ENCODE measurements at regions not wholly inside any gene's neighbourhood (a gene's known extent, or its start where the extent isn't known, plus 50 kb on each side); places are given as distances from the start of the nearest gene placed in this dataset.

DNA sequence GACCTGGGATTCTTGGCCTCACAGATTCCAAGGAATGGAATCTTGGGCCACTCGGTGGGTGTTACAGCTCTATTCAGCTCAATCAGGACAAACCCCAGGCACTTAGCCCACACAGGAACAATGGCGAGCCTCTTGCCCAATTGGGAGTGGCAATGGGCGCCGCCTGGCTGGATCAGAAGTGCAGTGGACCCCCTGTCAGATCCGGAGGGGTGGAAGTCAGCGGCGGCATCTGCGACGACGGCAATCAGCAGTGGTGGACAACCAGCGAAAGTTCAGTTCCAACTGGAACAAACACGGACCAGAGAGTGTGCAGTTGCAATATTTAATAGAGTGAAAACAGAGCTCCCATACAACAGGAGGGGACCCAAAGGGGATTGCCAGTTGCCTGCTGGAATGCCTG is 378.3 kb downstream of the CDH9 start (continued):
- TF ChIP-seq MTA3 (IDR thresholded peaks at IDR 0.05; ENCODE audit: borderline replicate concordance, low read length), result no peak

DNA sequence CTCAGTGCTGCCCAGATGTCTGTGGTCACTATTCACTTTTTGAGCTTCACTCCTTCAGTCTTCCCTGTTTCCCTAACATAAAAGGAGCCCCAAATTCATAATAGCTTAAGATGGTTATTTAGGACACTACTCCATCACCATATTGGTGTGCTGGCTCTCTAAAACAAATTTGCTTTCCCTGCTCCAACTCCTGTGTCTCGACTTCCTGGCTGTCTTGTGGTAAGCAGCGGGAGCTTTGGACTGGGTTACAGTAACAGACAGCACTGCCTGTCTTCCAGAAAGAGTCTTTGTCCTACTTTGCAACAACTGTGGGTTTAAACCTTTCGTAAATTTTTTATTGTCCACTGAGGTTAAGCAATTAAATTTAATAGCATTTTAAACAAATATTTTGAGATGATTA is 389.4 kb downstream of the CDH9 start:
- in situ Hi-C loops (cut with MboI) (no loop called here), intact Hi-C loops (cut with micrococcal nuclease; ENCODE audit: unreplicated experiment) (no loop called here)
- no peak overlapping the region for H3K27ac ChIP-seq (ENCODE audit: control insufficient read depth, insufficient read depth)
- H3K36me3 ChIP-seq (ENCODE audit: control insufficient read depth in 2 of 2, insufficient read depth in 2 of 2, low read length in 1 of 2), result no peaks in the 10 kb centered on the region
- H3K27me3 ChIP-seq (replicated peaks in 1 of 2; ENCODE audit: control insufficient read depth in 2 of 2, insufficient read depth in 2 of 2, low read length in 1 of 2), result no peaks in the 10 kb centered on the region
- CTCF ChIA-PET, result interaction anchor here (0.8 to 1.2 kb wide), 2 partner anchors 12 to 52 kb away, joined by 5 read pairs; no protein-coding TSS in a partner anchor
- no peaks in the 10 kb centered on the region for H4K20me1 ChIP-seq (ENCODE audit: control insufficient read depth, insufficient read depth)
- BruUV-seq (replicated peaks), result no TSS peak
- ATAC-seq (no peak), DNase-seq (ENCODE audit: low read depth, low spot score) (no peak), FAIRE-seq (no peak)
- WGBS (ENCODE audit: insufficient coverage, insufficient replicate concordance, low lambda C conversion rate, missing lambda C conversion rate), result 0% methylated on average over 3 of the region's 3 CpGs
- SMC1A ChIA-PET (ENCODE audit: uncharacterized antibody, unreplicated experiment), result interaction anchor here (0.6 to 1.4 kb wide), 9 partner anchors 7 to 52 kb away, joined by 3 to 5 read pairs (median 3); no protein-coding TSS in a partner anchor
- POLR2A ChIA-PET, result no interaction called here
- no peak overlapping the region for H3K4me3 ChIP-seq
- no peaks in the 10 kb centered on the region for H3K9me3 ChIP-seq (replicated peaks; ENCODE audit: control insufficient read depth, insufficient read depth, low read length)
- RAD21 ChIA-PET (ENCODE audit: unreplicated experiment), result no interaction called here
- no peak overlapping the region for H3K4me2 ChIP-seq (ENCODE audit: control insufficient read depth, insufficient read depth)
- H3K4me1 ChIP-seq (ENCODE audit: control insufficient read depth, insufficient read depth, low read length), result no peaks in the 10 kb centered on the region
- H3K79me2 ChIP-seq (ENCODE audit: control insufficient read depth, insufficient read depth, low read length), result no peaks in the 10 kb centered on the region
- H3K9ac ChIP-seq (ENCODE audit: control insufficient read depth, insufficient read depth, low read length), result no peak overlapping the region
- no peak overlapping the region for H2AFZ ChIP-seq (ENCODE audit: control insufficient read depth, low read depth, low read length)
- TF ChIP-seq PAX5 (IDR thresholded peaks at IDR 0.05; ENCODE audit: borderline replicate concordance, low read depth, low read length) (no peak), ATF7 (IDR thresholded peaks at IDR 0.05; ENCODE audit: low read depth) (no peak), POLR2AphosphoS5 (IDR thresholded peaks at IDR 0.05; ENCODE audit: low read length) (no peak), ZZZ3 (IDR thresholded peaks at IDR 0.05; ENCODE audit: control insufficient read depth, insufficient read length, low read depth) (no peak), RAD51 (IDR thresholded peaks at IDR 0.05) (no peak), IKZF1 (conservative IDR thresholded peaks at IDR 0.05) (no peak)
- TF ChIP-seq, protein P1, sequence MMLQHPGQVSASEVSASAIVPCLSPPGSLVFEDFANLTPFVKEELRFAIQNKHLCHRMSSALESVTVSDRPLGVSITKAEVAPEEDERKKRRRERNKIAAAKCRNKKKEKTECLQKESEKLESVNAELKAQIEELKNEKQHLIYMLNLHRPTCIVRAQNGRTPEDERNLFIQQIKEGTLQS (IDR thresholded peaks at IDR 0.05; ENCODE audit: borderline replicate concordance, extremely low read depth, low read depth, low read length), result no peak
- TF ChIP-seq, protein P2, sequence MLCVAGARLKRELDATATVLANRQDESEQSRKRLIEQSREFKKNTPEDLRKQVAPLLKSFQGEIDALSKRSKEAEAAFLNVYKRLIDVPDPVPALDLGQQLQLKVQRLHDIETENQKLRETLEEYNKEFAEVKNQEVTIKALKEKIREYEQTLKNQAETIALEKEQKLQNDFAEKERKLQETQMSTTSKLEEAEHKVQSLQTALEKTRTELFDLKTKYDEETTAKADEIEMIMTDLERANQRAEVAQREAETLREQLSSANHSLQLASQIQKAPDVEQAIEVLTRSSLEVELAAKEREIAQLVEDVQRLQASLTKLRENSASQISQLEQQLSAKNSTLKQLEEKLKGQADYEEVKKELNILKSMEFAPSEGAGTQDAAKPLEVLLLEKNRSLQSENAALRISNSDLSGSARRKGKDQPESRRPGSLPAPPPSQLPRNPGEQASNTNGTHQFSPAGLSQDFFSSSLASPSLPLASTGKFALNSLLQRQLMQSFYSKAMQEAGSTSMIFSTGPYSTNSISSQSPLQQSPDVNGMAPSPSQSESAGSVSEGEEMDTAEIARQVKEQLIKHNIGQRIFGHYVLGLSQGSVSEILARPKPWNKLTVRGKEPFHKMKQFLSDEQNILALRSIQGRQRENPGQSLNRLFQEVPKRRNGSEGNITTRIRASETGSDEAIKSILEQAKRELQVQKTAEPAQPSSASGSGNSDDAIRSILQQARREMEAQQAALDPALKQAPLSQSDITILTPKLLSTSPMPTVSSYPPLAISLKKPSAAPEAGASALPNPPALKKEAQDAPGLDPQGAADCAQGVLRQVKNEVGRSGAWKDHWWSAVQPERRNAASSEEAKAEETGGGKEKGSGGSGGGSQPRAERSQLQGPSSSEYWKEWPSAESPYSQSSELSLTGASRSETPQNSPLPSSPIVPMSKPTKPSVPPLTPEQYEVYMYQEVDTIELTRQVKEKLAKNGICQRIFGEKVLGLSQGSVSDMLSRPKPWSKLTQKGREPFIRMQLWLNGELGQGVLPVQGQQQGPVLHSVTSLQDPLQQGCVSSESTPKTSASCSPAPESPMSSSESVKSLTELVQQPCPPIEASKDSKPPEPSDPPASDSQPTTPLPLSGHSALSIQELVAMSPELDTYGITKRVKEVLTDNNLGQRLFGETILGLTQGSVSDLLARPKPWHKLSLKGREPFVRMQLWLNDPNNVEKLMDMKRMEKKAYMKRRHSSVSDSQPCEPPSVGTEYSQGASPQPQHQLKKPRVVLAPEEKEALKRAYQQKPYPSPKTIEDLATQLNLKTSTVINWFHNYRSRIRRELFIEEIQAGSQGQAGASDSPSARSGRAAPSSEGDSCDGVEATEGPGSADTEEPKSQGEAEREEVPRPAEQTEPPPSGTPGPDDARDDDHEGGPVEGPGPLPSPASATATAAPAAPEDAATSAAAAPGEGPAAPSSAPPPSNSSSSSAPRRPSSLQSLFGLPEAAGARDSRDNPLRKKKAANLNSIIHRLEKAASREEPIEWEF (IDR thresholded peaks at IDR 0.05; ENCODE audit: insufficient replicate concordance, low read depth, low read length), result no peak
- TF ChIP-seq, protein P3, sequence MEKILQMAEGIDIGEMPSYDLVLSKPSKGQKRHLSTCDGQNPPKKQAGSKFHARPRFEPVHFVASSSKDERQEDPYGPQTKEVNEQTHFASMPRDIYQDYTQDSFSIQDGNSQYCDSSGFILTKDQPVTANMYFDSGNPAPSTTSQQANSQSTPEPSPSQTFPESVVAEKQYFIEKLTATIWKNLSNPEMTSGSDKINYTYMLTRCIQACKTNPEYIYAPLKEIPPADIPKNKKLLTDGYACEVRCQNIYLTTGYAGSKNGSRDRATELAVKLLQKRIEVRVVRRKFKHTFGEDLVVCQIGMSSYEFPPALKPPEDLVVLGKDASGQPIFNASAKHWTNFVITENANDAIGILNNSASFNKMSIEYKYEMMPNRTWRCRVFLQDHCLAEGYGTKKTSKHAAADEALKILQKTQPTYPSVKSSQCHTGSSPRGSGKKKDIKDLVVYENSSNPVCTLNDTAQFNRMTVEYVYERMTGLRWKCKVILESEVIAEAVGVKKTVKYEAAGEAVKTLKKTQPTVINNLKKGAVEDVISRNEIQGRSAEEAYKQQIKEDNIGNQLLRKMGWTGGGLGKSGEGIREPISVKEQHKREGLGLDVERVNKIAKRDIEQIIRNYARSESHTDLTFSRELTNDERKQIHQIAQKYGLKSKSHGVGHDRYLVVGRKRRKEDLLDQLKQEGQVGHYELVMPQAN (conservative IDR thresholded peaks at IDR 0.05), result no peak
- TF ChIP-seq, protein P4, sequence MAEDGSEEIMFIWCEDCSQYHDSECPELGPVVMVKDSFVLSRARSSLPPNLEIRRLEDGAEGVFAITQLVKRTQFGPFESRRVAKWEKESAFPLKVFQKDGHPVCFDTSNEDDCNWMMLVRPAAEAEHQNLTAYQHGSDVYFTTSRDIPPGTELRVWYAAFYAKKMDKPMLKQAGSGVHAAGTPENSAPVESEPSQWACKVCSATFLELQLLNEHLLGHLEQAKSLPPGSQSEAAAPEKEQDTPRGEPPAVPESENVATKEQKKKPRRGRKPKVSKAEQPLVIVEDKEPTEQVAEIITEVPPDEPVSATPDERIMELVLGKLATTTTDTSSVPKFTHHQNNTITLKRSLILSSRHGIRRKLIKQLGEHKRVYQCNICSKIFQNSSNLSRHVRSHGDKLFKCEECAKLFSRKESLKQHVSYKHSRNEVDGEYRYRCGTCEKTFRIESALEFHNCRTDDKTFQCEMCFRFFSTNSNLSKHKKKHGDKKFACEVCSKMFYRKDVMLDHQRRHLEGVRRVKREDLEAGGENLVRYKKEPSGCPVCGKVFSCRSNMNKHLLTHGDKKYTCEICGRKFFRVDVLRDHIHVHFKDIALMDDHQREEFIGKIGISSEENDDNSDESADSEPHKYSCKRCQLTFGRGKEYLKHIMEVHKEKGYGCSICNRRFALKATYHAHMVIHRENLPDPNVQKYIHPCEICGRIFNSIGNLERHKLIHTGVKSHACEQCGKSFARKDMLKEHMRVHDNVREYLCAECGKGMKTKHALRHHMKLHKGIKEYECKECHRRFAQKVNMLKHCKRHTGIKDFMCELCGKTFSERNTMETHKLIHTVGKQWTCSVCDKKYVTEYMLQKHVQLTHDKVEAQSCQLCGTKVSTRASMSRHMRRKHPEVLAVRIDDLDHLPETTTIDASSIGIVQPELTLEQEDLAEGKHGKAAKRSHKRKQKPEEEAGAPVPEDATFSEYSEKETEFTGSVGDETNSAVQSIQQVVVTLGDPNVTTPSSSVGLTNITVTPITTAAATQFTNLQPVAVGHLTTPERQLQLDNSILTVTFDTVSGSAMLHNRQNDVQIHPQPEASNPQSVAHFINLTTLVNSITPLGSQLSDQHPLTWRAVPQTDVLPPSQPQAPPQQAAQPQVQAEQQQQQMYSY (CRISPR knock-in tag; IDR thresholded peaks at IDR 0.05), result no peak
